ENCODE measurements at regions not wholly inside any gene's neighbourhood (a gene's known extent, or its start where the extent isn't known, plus 50 kb on each side); places are given as distances from the start of the nearest gene placed in this dataset.

DNA sequence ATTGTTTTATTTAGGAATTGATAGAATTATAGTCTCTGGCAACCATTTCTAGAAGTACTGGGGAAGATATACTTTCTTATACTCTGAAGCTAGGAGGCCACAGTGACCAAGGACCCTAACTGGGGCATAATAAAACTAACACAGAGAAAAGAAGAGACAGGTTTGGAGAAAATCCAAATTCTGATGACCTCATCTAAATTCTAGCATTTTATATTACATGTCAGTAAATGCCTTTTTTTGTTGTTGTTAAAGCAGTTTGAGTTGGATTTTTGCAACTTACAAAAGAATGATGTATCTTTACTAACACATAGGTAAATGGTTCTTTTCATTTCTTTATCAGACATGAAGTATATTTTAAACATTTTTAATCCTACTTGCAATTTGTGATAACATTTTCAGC is 933.3 kb downstream of the TMTC2 start (continued):
- TF ChIP-seq, protein P1, sequence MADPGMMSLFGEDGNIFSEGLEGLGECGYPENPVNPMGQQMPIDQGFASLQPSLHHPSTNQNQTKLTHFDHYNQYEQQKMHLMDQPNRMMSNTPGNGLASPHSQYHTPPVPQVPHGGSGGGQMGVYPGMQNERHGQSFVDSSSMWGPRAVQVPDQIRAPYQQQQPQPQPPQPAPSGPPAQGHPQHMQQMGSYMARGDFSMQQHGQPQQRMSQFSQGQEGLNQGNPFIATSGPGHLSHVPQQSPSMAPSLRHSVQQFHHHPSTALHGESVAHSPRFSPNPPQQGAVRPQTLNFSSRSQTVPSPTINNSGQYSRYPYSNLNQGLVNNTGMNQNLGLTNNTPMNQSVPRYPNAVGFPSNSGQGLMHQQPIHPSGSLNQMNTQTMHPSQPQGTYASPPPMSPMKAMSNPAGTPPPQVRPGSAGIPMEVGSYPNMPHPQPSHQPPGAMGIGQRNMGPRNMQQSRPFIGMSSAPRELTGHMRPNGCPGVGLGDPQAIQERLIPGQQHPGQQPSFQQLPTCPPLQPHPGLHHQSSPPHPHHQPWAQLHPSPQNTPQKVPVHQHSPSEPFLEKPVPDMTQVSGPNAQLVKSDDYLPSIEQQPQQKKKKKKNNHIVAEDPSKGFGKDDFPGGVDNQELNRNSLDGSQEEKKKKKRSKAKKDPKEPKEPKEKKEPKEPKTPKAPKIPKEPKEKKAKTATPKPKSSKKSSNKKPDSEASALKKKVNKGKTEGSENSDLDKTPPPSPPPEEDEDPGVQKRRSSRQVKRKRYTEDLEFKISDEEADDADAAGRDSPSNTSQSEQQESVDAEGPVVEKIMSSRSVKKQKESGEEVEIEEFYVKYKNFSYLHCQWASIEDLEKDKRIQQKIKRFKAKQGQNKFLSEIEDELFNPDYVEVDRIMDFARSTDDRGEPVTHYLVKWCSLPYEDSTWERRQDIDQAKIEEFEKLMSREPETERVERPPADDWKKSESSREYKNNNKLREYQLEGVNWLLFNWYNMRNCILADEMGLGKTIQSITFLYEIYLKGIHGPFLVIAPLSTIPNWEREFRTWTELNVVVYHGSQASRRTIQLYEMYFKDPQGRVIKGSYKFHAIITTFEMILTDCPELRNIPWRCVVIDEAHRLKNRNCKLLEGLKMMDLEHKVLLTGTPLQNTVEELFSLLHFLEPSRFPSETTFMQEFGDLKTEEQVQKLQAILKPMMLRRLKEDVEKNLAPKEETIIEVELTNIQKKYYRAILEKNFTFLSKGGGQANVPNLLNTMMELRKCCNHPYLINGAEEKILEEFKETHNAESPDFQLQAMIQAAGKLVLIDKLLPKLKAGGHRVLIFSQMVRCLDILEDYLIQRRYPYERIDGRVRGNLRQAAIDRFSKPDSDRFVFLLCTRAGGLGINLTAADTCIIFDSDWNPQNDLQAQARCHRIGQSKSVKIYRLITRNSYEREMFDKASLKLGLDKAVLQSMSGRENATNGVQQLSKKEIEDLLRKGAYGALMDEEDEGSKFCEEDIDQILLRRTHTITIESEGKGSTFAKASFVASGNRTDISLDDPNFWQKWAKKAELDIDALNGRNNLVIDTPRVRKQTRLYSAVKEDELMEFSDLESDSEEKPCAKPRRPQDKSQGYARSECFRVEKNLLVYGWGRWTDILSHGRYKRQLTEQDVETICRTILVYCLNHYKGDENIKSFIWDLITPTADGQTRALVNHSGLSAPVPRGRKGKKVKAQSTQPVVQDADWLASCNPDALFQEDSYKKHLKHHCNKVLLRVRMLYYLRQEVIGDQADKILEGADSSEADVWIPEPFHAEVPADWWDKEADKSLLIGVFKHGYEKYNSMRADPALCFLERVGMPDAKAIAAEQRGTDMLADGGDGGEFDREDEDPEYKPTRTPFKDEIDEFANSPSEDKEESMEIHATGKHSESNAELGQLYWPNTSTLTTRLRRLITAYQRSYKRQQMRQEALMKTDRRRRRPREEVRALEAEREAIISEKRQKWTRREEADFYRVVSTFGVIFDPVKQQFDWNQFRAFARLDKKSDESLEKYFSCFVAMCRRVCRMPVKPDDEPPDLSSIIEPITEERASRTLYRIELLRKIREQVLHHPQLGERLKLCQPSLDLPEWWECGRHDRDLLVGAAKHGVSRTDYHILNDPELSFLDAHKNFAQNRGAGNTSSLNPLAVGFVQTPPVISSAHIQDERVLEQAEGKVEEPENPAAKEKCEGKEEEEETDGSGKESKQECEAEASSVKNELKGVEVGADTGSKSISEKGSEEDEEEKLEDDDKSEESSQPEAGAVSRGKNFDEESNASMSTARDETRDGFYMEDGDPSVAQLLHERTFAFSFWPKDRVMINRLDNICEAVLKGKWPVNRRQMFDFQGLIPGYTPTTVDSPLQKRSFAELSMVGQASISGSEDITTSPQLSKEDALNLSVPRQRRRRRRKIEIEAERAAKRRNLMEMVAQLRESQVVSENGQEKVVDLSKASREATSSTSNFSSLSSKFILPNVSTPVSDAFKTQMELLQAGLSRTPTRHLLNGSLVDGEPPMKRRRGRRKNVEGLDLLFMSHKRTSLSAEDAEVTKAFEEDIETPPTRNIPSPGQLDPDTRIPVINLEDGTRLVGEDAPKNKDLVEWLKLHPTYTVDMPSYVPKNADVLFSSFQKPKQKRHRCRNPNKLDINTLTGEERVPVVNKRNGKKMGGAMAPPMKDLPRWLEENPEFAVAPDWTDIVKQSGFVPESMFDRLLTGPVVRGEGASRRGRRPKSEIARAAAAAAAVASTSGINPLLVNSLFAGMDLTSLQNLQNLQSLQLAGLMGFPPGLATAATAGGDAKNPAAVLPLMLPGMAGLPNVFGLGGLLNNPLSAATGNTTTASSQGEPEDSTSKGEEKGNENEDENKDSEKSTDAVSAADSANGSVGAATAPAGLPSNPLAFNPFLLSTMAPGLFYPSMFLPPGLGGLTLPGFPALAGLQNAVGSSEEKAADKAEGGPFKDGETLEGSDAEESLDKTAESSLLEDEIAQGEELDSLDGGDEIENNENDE (IDR thresholded peaks at IDR 0.05; ENCODE audit: insufficient replicate concordance, low read length), result no peak

Measured in H1 (cell line).